ENCODE measurements at regions not wholly inside any gene's neighbourhood (a gene's known extent, or its start where the extent isn't known, plus 50 kb on each side); places are given as distances from the start of the nearest gene placed in this dataset.

GRCh38 chr17:77590951-77591735, 367.4 kb upstream of the TNRC6C start (continued):
- TF ChIP-seq ZSCAN16 (tag by site-specific recombination; IDR thresholded peaks at IDR 0.05) (no peak), HOXC10 (CRISPR knock-in tag; IDR thresholded peaks at IDR 0.05) (no peak), ZNF677 (tag by site-specific recombination; IDR thresholded peaks at IDR 0.05) (no peak), AEBP2 (tag by site-specific recombination; IDR thresholded peaks at IDR 0.05; ENCODE audit: borderline replicate concordance) (no peak)

GRCh38 chr17:77592106-77592865, 366.2 kb upstream of the TNRC6C start:
- POLR2A ChIA-PET: no interaction called here
- CTCF ChIA-PET: interaction anchor here (0.7 kb wide), 1 partner anchor 15 kb away, joined by 3 read pairs; no protein-coding TSS in a partner anchor
- H3K27ac ChIP-seq (ENCODE audit: extremely low read depth, low read depth, low read length): no peak overlapping the region
- TF ChIP-seq KLF1 (tag by site-specific recombination; IDR thresholded peaks at IDR 0.05) (no peak), ZNF580 (tag by site-specific recombination; IDR thresholded peaks at IDR 0.05) (peak; percentile 72), ZNF645 (tag by site-specific recombination; IDR thresholded peaks at IDR 0.05) (no peak), INSM2 (tag by site-specific recombination; IDR thresholded peaks at IDR 0.05) (peak; percentile 71; the same call in 1 of the 2 replicates), WT1 (tag by site-specific recombination; IDR thresholded peaks at IDR 0.05) (peak; percentile 86), PRDM4 (tag by site-specific recombination; IDR thresholded peaks at IDR 0.05) (peak; percentile 74; the same call in 1 of the 2 replicates), GLIS1 (tag by site-specific recombination; IDR thresholded peaks at IDR 0.05) (peak; percentile 62; the same call in 1 of the 2 replicates), ZNF843 (tag by site-specific recombination; IDR thresholded peaks at IDR 0.05) (peak; percentile 93), OVOL3 (tag by site-specific recombination; IDR thresholded peaks at IDR 0.05) (0 out of 2 replicates have a peak, but pooled peaks have one; percentile 58), ELK4 (IDR thresholded peaks at IDR 0.05; ENCODE audit: borderline replicate concordance, low read depth, low read length) (no peak), ZNF626 (tag by site-specific recombination; IDR thresholded peaks at IDR 0.05) (no peak), ZNF19 (tag by site-specific recombination; IDR thresholded peaks at IDR 0.05; ENCODE audit: low read depth) (no peak), ZNF404 (tag by site-specific recombination; IDR thresholded peaks at IDR 0.05) (no peak), ZNF362 (tag by site-specific recombination; IDR thresholded peaks at IDR 0.05) (no peak), ZNF518A (tag by site-specific recombination; conservative IDR thresholded peaks at IDR 0.05; ENCODE audit: low read depth) (no peak)

More at GRCh38 chr17:77592106-77592865, 366.2 kb upstream of the TNRC6C start:
- Histone ChIP-seq H3K4me1 (ENCODE audit: control insufficient read depth, insufficient read depth, low read length) (peaks cover 5% of the 10 kb centered on the region; the same call in 1 of the 2 replicates), H3K9me3 (ENCODE audit: control insufficient read depth, insufficient read depth, low read depth, low read length) (no peaks in the 10 kb centered on the region), H3K36me3 (ENCODE audit: control insufficient read depth in 2 of 2, insufficient read depth in 1 of 2, low read length in 2 of 2) (no peaks in the 10 kb centered on the region), H3K4me3 (ENCODE audit: low read depth, low read length) (no peak overlapping the region)
